ENCODE measurements at regions not wholly inside any gene's neighbourhood (a gene's known extent, or its start where the extent isn't known, plus 50 kb on each side); places are given as distances from the start of the nearest gene placed in this dataset.
"Not testable (repeated sequence)": the region's sequence is repeated elsewhere in the genome, so short reads cannot be mapped to it uniquely, and the experiment has no call there.

GRCh38 chr22:22329792-22330191, 85.2 kb downstream of the VPREB1 start:
- TF ChIP-seq CTCF (conservative IDR thresholded peaks at IDR 0.05): no peak
- peaks cover 100% of the 10 kb centered on the region for H3K27me3 Mint-ChIP-seq (ENCODE audit: low read depth)
- H3K23me2 ChIP-seq (ENCODE audit: insufficient read length, low read depth, low read length, poor library complexity, severe bottlenecking): no peaks in the 10 kb centered on the region
- no peak overlapping the region for H4K8ac ChIP-seq (replicated peaks; ENCODE audit: insufficient read length, low read depth, low read length)
- no peak overlapping the region for H2BK20ac ChIP-seq (ENCODE audit: low read depth, low read length, poor library complexity, severe bottlenecking)
- H2BK5ac ChIP-seq (ENCODE audit: insufficient read length, low read length): no peak overlapping the region
- H3K4me1 Mint-ChIP-seq: no peaks in the 10 kb centered on the region
- H3K56ac ChIP-seq (ENCODE audit: insufficient read length, low read depth, low read length): no peak overlapping the region
- no peaks in the 10 kb centered on the region for H3K4me1 ChIP-seq (ENCODE audit: insufficient read depth, low read length)
- no peak overlapping the region for H3K14ac ChIP-seq (ENCODE audit: insufficient read depth, low read length)
- WGBS (ENCODE audit: extremely low coverage, insufficient read length, low lambda C conversion rate): no CpG with 5 or more reads among the region's 2 CpGs
- no peak overlapping the region for H3K4ac ChIP-seq (ENCODE audit: low read depth, low read length)
- H3K27me3 ChIP-seq (ENCODE audit: insufficient read depth, low read length): peaks cover 76% of the 10 kb centered on the region
- H3K4me2 ChIP-seq (ENCODE audit: insufficient read depth, insufficient read length, low read length): no peak overlapping the region
- H2AFZ ChIP-seq (ENCODE audit: low read length): no peak overlapping the region
- no peak overlapping the region for H2BK120ac ChIP-seq (ENCODE audit: low read depth, low read length, poor library complexity, severe bottlenecking)
- H3K27ac ChIP-seq (ENCODE audit: insufficient read length, low read depth, low read length): no peak overlapping the region
- no peak overlapping the region for H3K18ac ChIP-seq (ENCODE audit: insufficient read length, low read depth, low read length)
- no peak overlapping the region for H3K4me3 Mint-ChIP-seq
- no peak overlapping the region for H2AK5ac ChIP-seq (ENCODE audit: insufficient read length, low read length)
- no peak overlapping the region for H3T11ph ChIP-seq (ENCODE audit: low read length)
- no peak overlapping the region for H4K5ac ChIP-seq (ENCODE audit: insufficient read length, low read depth, low read length)
- peaks cover 12 to 13% of the 10 kb centered on the region in 2 experiments; a peak in 4 of 5 replicates for H3K9me3 Mint-ChIP-seq
- no peaks in the 10 kb centered on the region for H3K79me1 ChIP-seq (ENCODE audit: insufficient read depth, low read depth, low read length, poor library complexity, severe bottlenecking)
- no peak overlapping the region for H3K9ac ChIP-seq (ENCODE audit: extremely low read depth, insufficient read length, low read length)
- no peak overlapping the region for H4K91ac ChIP-seq (ENCODE audit: insufficient read length, low read depth, low read length)
- H3K36me3 Mint-ChIP-seq (ENCODE audit: insufficient read depth in 1 of 3, low read depth in 3 of 3): peaks cover 0 to under 1% (median 0%) of the 10 kb centered on the region in 3 experiments; a peak in 1 of 7 replicates
- H3K79me2 ChIP-seq (ENCODE audit: insufficient read depth, low read length): no peaks in the 10 kb centered on the region
- H3K9me3 ChIP-seq (ENCODE audit: control insufficient read depth, low read depth, low read length): no peaks in the 10 kb centered on the region
- no peaks in the 10 kb centered on the region for H4K20me1 ChIP-seq (ENCODE audit: control insufficient read depth, insufficient read depth, insufficient read length)
- H2BK12ac ChIP-seq (ENCODE audit: insufficient read length, low read depth, low read length): no peak overlapping the region
- no peak overlapping the region for H2BK15ac ChIP-seq (ENCODE audit: low read depth, low read length)
- H3K23ac ChIP-seq (ENCODE audit: insufficient read length, low read depth, low read length): no peak overlapping the region
- no peak for DNase-seq
- no peak overlapping the region for H3K27ac Mint-ChIP-seq

GRCh38 chr22:22335640-22336039, 91.1 kb downstream of the VPREB1 start:
- not testable (repeated sequence) for H3K79me1 ChIP-seq (ENCODE audit: insufficient read depth, low read depth, low read length, poor library complexity, severe bottlenecking); H3K4ac ChIP-seq (ENCODE audit: low read depth, low read length); H2BK15ac ChIP-seq (ENCODE audit: low read depth, low read length); H3K4me1 Mint-ChIP-seq; H3K9ac ChIP-seq (ENCODE audit: extremely low read depth, insufficient read length, low read length); H3K9me3 ChIP-seq (ENCODE audit: control insufficient read depth, low read depth, low read length); H2BK12ac ChIP-seq (ENCODE audit: insufficient read length, low read depth, low read length); H3K14ac ChIP-seq (ENCODE audit: insufficient read depth, low read length); H2BK20ac ChIP-seq (ENCODE audit: low read depth, low read length, poor library complexity, severe bottlenecking); H3K27ac Mint-ChIP-seq; H4K8ac ChIP-seq (replicated peaks; ENCODE audit: insufficient read length, low read depth, low read length); H4K20me1 ChIP-seq (ENCODE audit: control insufficient read depth, insufficient read depth, insufficient read length); H4K91ac ChIP-seq (ENCODE audit: insufficient read length, low read depth, low read length); H2AK5ac ChIP-seq (ENCODE audit: insufficient read length, low read length); H3K56ac ChIP-seq (ENCODE audit: insufficient read length, low read depth, low read length); H3K36me3 Mint-ChIP-seq (ENCODE audit: insufficient read depth in 1 of 3, low read depth in 3 of 3); H3K23ac ChIP-seq (ENCODE audit: insufficient read length, low read depth, low read length); H4K5ac ChIP-seq (ENCODE audit: insufficient read length, low read depth, low read length); H2AFZ ChIP-seq (ENCODE audit: low read length); H3K18ac ChIP-seq (ENCODE audit: insufficient read length, low read depth, low read length); DNase-seq; H3K4me3 Mint-ChIP-seq; H3K4me1 ChIP-seq (ENCODE audit: insufficient read depth, low read length); H3K27ac ChIP-seq (ENCODE audit: insufficient read length, low read depth, low read length); H3K79me2 ChIP-seq (ENCODE audit: insufficient read depth, low read length); H2BK5ac ChIP-seq (ENCODE audit: insufficient read length, low read length); H3K4me2 ChIP-seq (ENCODE audit: insufficient read depth, insufficient read length, low read length); H3K23me2 ChIP-seq (ENCODE audit: insufficient read length, low read depth, low read length, poor library complexity, severe bottlenecking); H3T11ph ChIP-seq (ENCODE audit: low read length); H2BK120ac ChIP-seq (ENCODE audit: low read depth, low read length, poor library complexity, severe bottlenecking)
- Mint-ChIP-seq H3K9me3 (peaks cover 24 to 28% of the 10 kb centered on the region in 2 experiments; a peak in 4 of 5 replicates), H3K27me3 (ENCODE audit: low read depth) (peaks cover 100% of the 10 kb centered on the region)
- H3K27me3 ChIP-seq (ENCODE audit: insufficient read depth, low read length): peaks cover 69% of the 10 kb centered on the region
- WGBS (ENCODE audit: extremely low coverage, insufficient read length, low lambda C conversion rate): no CpG with 5 or more reads among the region's 5 CpGs
